GM12878 (cell line): ENCODE measurements at regions not wholly inside any gene's neighbourhood (a gene's known extent, or its start where the extent isn't known, plus 50 kb on each side); places are given as distances from the start of the nearest gene placed in this dataset.

Experiments
- ATAC-seq: fragments of 200-7000 bp; cut with Tn5 transposase; 3 replicates; pipeline ENCODE4 v1.9.1; 2020; ENCODE audit warnings: mild to moderate bottlenecking, moderate library complexity
- BruUV-seq: library from RNA; stranded (reverse); fragments of 400-500 nt; replicated peaks from 2 replicates; lab custom pipeline; 2021; lab: Mats Ljungman, UMichigan
- CTCF ChIA-PET: fragments of 300-600 bp; sonication (Branson Sonifier 250); formaldehyde crosslinking; extraction: SDS; loops from one replicate; lab custom pipeline; 2021; ENCODE audit warnings: inconsistent platforms; lab: Yijun Ruan, JAX
- POLR2A ChIA-PET: fragments of 350-600 bp; formaldehyde crosslinking; extraction: SDS; loops from one replicate; lab custom pipeline; 2021; ENCODE audit warnings: inconsistent platforms; lab: Charles Lee
- RAD21 ChIA-PET: fragments of 300-600 bp; sonication (Branson Sonifier 250); formaldehyde crosslinking; loops from one replicate; lab custom pipeline; 2023; ENCODE audit warnings: antibody characterized with exemption; ENCODE audit not compliant: unreplicated experiment; lab: Charles Lee
- SMC1A ChIA-PET: fragments of 300-600 bp; sonication (Branson Sonifier 250); formaldehyde crosslinking; loops from one replicate; lab custom pipeline; 2023; ENCODE audit not compliant: unreplicated experiment, uncharacterized antibody; lab: Charles Lee
- DNase-seq: peaks from one replicate; pipeline ENCODE4 v3.0.0-alpha.2; 2011; ENCODE audit warnings: low read depth, low spot score
- FAIRE-seq: peaks from 3 replicates; lab custom pipeline; 2011; peaks lifted over from hg19 to GRCh38; lab: Jason Lieb, UNC
- H2AFZ ChIP-seq: 2 replicates; pipeline ENCODE4 v1.6.0; 2011; ENCODE audit warnings: low read depth, low read length, control low read depth; ENCODE audit not compliant: control insufficient read depth
- H3K27ac ChIP-seq: 2 replicates; pipeline ENCODE4 v1.5.1; 2011; ENCODE audit warnings: control low read depth; ENCODE audit not compliant: control insufficient read depth, insufficient read depth
- H3K27me3 ChIP-seq, 2 experiments: replicated peaks in 1 of 2; 2 replicates each; pipeline versions ENCODE4 v1.6.0 to v1.6.1; 2011; ENCODE audit warnings: low read length in 1 of 2; ENCODE audit not compliant: control insufficient read depth in 2 of 2, insufficient read depth in 2 of 2
- H3K36me3 ChIP-seq, 2 experiments: 2 replicates each; pipeline ENCODE4 v1.5.1; 2011; ENCODE audit warnings: low read length in 1 of 2; ENCODE audit not compliant: control insufficient read depth in 2 of 2, insufficient read depth in 2 of 2
- H3K4me1 ChIP-seq: 2 replicates; pipeline ENCODE4 v1.6.1; 2011; ENCODE audit warnings: mild to moderate bottlenecking, low read length, moderate library complexity, mixed read lengths; ENCODE audit not compliant: control insufficient read depth, insufficient read depth
- H3K4me2 ChIP-seq: 2 replicates; pipeline ENCODE4 v1.6.0; 2011; ENCODE audit warnings: control low read depth; ENCODE audit not compliant: control insufficient read depth, insufficient read depth
- H3K4me3 ChIP-seq: fragments of 200-600 bp; sonication (generic); 2 replicates; pipeline ENCODE4 v1.5.1; 2016
- H3K79me2 ChIP-seq: 2 replicates; pipeline ENCODE4 v1.6.0; 2011; ENCODE audit warnings: low read length; ENCODE audit not compliant: control insufficient read depth, insufficient read depth
- H3K9ac ChIP-seq: 2 replicates; pipeline ENCODE4 v1.8.0; 2011; ENCODE audit warnings: low read length, control low read depth, mixed read lengths; ENCODE audit not compliant: control insufficient read depth, insufficient read depth
- H3K9me3 ChIP-seq: replicated peaks from 3 replicates; pipeline ENCODE4 v1.5.1; 2011; ENCODE audit warnings: mild to moderate bottlenecking, low read length; ENCODE audit not compliant: control insufficient read depth, insufficient read depth
- H4K20me1 ChIP-seq: 2 replicates; pipeline ENCODE4 v1.6.0; 2011; ENCODE audit not compliant: control insufficient read depth, insufficient read depth
- ATF2 ChIP-seq: IDR thresholded peaks from 2 replicates; pipeline ENCODE4 v1.6.1; 2012; ENCODE audit warnings: low read length, inconsistent platforms
- BHLHE40 ChIP-seq, 2 experiments: fragments of 450-650 bp in 1 of 2; IDR thresholded peaks; 2 replicates each; pipeline ENCODE4 v1.6.1; 2011 to 2017; ENCODE audit warnings: low read depth in 2 of 2, borderline replicate concordance in 1 of 2, improper control_type of control experiment in 1 of 2, low read length in 1 of 2, mild to moderate bottlenecking in 1 of 2
- CREM ChIP-seq: IDR thresholded peaks from 2 replicates; pipeline ENCODE4 v1.6.1; 2014; ENCODE audit warnings: antibody characterized with exemption, low read depth
- HSF1 ChIP-seq: fragments of 150-350 bp; IDR thresholded peaks from 2 replicates; pipeline ENCODE4 v1.6.1; 2014; ENCODE audit warnings: mild to moderate bottlenecking, low read depth, low read length
- JUND ChIP-seq: IDR thresholded peaks from 2 replicates; pipeline ENCODE4 v1.6.1; 2012; ENCODE audit warnings: low read depth, mild to moderate bottlenecking, low read length, improper control_type of control experiment, moderate library complexity
- TCF12 ChIP-seq: IDR thresholded peaks from 2 replicates; pipeline ENCODE4 v1.6.1; 2011; ENCODE audit warnings: low read depth, mild to moderate bottlenecking, low read length
- ZNF207 ChIP-seq: fragments of 450-650 bp; IDR thresholded peaks from 2 replicates; pipeline ENCODE4 v1.6.1; 2014; ENCODE audit warnings: antibody characterized with exemption, mild to moderate bottlenecking, borderline replicate concordance
- ZSCAN29 ChIP-seq: fragments of 450-650 bp; IDR thresholded peaks from 2 replicates; pipeline ENCODE4 v1.6.1; 2017; ENCODE audit warnings: mild to moderate bottlenecking, moderate library complexity
- WGBS: methylation state at CpG from one replicate; pipeline ENCODE4 v1.1.6; 2016; ENCODE audit warnings: low lambda C conversion rate; ENCODE audit not compliant: insufficient replicate concordance, insufficient coverage; ENCODE audit errors: missing lambda C conversion rate; 5-methylcytosine and 5-hydroxymethylcytosine counted together
- in situ Hi-C: fragments of 300-500 bp; cut with MboI; formaldehyde crosslinking; loops from 9 replicates; pipeline ENCODE4 v1.14.3; 2018; ENCODE audit warnings: mixed read lengths
- intact Hi-C: fragments of 100-400 bp; cut with micrococcal nuclease; formaldehyde crosslinking; loops from one replicate; pipeline ENCODE4 v1.14.2; 2022; ENCODE audit not compliant: unreplicated experiment
- TF ChIP-seq, protein P1 (sequence below): fragments of 450-650 bp; IDR thresholded peaks from 2 replicates; pipeline ENCODE4 v1.6.1; 2017; ENCODE audit warnings: mild to moderate bottlenecking, moderate library complexity
- TF ChIP-seq, protein P2 (sequence below): fragments of 450-650 bp; IDR thresholded peaks from 2 replicates; pipeline ENCODE4 v1.6.1; 2018; ENCODE audit warnings: borderline replicate concordance, mild to moderate bottlenecking; ENCODE audit not compliant: partially characterized antibody
- TF ChIP-seq, protein P3 (sequence below): fragments of 450-650 bp; formaldehyde crosslinking; IDR thresholded peaks from 2 replicates; pipeline ENCODE4 v1.4.0; 2020; ENCODE audit warnings: mild to moderate bottlenecking, moderate library complexity

- RAD21 ChIA-PET = no interaction called here
- Histone ChIP-seq H3K9me3 (no peaks in the 10 kb centered on the region), H2AFZ (no peak overlapping the region), H3K4me2 (no peak overlapping the region), H3K27ac (no peak overlapping the region), H3K36me3 (no peaks in the 10 kb centered on the region), H3K27me3 (no peaks in the 10 kb centered on the region), H4K20me1 (no peaks in the 10 kb centered on the region), H3K4me3 (no peak overlapping the region), H3K9ac (no peak overlapping the region), H3K4me1 (no peaks in the 10 kb centered on the region), H3K79me2 (no peaks in the 10 kb centered on the region)
- intact Hi-C loops (no loop called here), in situ Hi-C loops (no loop called here)
- no peak for ATAC-seq
- SMC1A ChIA-PET = no interaction called here
- 32% methylated on average over 3 of the region's 3 CpGs for WGBS
- POLR2A ChIA-PET = no interaction called here
- no peak for DNase-seq
- CTCF ChIA-PET = no interaction called here
- BruUV-seq = no TSS peak
- FAIRE-seq = no peak
- TF ChIP-seq ZNF207 (no peak), JUND (no peak), CREM (no peak), ATF2 (no peak), BHLHE40 (IDR thresholded peaks at IDR 0.05; ENCODE audit: borderline replicate concordance in 1 of 2, low read depth in 2 of 2, low read length in 1 of 2) (no peak), ZSCAN29 (no peak), HSF1 (no peak), TCF12 (no peak)
- TF ChIP-seq, protein P1, sequence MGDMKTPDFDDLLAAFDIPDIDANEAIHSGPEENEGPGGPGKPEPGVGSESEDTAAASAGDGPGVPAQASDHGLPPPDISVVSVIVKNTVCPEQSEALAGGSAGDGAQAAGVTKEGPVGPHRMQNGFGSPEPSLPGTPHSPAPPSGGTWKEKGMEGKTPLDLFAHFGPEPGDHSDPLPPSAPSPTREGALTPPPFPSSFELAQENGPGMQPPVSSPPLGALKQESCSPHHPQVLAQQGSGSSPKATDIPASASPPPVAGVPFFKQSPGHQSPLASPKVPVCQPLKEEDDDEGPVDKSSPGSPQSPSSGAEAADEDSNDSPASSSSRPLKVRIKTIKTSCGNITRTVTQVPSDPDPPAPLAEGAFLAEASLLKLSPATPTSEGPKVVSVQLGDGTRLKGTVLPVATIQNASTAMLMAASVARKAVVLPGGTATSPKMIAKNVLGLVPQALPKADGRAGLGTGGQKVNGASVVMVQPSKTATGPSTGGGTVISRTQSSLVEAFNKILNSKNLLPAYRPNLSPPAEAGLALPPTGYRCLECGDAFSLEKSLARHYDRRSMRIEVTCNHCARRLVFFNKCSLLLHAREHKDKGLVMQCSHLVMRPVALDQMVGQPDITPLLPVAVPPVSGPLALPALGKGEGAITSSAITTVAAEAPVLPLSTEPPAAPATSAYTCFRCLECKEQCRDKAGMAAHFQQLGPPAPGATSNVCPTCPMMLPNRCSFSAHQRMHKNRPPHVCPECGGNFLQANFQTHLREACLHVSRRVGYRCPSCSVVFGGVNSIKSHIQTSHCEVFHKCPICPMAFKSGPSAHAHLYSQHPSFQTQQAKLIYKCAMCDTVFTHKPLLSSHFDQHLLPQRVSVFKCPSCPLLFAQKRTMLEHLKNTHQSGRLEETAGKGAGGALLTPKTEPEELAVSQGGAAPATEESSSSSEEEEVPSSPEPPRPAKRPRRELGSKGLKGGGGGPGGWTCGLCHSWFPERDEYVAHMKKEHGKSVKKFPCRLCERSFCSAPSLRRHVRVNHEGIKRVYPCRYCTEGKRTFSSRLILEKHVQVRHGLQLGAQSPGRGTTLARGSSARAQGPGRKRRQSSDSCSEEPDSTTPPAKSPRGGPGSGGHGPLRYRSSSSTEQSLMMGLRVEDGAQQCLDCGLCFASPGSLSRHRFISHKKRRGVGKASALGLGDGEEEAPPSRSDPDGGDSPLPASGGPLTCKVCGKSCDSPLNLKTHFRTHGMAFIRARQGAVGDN = no peak
- TF ChIP-seq, protein P2, sequence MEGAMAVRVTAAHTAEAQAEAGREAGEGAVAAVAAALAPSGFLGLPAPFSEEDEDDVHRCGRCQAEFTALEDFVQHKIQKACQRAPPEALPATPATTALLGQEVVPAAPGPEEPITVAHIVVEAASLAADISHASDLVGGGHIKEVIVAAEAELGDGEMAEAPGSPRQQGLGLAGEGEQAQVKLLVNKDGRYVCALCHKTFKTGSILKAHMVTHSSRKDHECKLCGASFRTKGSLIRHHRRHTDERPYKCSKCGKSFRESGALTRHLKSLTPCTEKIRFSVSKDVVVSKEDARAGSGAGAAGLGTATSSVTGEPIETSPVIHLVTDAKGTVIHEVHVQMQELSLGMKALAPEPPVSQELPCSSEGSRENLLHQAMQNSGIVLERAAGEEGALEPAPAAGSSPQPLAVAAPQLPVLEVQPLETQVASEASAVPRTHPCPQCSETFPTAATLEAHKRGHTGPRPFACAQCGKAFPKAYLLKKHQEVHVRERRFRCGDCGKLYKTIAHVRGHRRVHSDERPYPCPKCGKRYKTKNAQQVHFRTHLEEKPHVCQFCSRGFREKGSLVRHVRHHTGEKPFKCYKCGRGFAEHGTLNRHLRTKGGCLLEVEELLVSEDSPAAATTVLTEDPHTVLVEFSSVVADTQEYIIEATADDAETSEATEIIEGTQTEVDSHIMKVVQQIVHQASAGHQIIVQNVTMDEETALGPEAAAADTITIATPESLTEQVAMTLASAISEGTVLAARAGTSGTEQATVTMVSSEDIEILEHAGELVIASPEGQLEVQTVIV = no peak
- TF ChIP-seq, protein P3, sequence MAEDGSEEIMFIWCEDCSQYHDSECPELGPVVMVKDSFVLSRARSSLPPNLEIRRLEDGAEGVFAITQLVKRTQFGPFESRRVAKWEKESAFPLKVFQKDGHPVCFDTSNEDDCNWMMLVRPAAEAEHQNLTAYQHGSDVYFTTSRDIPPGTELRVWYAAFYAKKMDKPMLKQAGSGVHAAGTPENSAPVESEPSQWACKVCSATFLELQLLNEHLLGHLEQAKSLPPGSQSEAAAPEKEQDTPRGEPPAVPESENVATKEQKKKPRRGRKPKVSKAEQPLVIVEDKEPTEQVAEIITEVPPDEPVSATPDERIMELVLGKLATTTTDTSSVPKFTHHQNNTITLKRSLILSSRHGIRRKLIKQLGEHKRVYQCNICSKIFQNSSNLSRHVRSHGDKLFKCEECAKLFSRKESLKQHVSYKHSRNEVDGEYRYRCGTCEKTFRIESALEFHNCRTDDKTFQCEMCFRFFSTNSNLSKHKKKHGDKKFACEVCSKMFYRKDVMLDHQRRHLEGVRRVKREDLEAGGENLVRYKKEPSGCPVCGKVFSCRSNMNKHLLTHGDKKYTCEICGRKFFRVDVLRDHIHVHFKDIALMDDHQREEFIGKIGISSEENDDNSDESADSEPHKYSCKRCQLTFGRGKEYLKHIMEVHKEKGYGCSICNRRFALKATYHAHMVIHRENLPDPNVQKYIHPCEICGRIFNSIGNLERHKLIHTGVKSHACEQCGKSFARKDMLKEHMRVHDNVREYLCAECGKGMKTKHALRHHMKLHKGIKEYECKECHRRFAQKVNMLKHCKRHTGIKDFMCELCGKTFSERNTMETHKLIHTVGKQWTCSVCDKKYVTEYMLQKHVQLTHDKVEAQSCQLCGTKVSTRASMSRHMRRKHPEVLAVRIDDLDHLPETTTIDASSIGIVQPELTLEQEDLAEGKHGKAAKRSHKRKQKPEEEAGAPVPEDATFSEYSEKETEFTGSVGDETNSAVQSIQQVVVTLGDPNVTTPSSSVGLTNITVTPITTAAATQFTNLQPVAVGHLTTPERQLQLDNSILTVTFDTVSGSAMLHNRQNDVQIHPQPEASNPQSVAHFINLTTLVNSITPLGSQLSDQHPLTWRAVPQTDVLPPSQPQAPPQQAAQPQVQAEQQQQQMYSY (CRISPR knock-in tag) = no peak
These were observed 453.3 kb downstream of the TSHZ3 start for GRCh38 chr19:30895946-30896345.
